ENCODE measurements at regions not wholly inside any gene's neighbourhood (a gene's known extent, or its start where the extent isn't known, plus 50 kb on each side); places are given as distances from the start of the nearest gene placed in this dataset.

- CTCF ChIA-PET, result no interaction called here
- 29% methylated on average over 1 of the region's 2 CpGs for WGBS (ENCODE audit: insufficient coverage)
- no peaks in the 10 kb centered on the region for H4K20me1 ChIP-seq (ENCODE audit: control insufficient read depth, insufficient read depth, low read length, poor library complexity, severe bottlenecking)
- Mint-ChIP-seq H3K9me3 (ENCODE audit: insufficient read depth) (peaks cover 3% of the 10 kb centered on the region), H3K4me3 (no peak overlapping the region), H3K4me1 (no peaks in the 10 kb centered on the region), H3K27me3 (no peaks in the 10 kb centered on the region), H3K27ac (no peak overlapping the region)
- TF ChIP-seq, protein P1, sequence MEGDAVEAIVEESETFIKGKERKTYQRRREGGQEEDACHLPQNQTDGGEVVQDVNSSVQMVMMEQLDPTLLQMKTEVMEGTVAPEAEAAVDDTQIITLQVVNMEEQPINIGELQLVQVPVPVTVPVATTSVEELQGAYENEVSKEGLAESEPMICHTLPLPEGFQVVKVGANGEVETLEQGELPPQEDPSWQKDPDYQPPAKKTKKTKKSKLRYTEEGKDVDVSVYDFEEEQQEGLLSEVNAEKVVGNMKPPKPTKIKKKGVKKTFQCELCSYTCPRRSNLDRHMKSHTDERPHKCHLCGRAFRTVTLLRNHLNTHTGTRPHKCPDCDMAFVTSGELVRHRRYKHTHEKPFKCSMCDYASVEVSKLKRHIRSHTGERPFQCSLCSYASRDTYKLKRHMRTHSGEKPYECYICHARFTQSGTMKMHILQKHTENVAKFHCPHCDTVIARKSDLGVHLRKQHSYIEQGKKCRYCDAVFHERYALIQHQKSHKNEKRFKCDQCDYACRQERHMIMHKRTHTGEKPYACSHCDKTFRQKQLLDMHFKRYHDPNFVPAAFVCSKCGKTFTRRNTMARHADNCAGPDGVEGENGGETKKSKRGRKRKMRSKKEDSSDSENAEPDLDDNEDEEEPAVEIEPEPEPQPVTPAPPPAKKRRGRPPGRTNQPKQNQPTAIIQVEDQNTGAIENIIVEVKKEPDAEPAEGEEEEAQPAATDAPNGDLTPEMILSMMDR (IDR thresholded peaks at IDR 0.05), result no peak
- TF ChIP-seq EZH2 (IDR thresholded peaks at IDR 0.05; ENCODE audit: borderline replicate concordance, insufficient read depth, low read depth, low read length, poor library complexity, severe bottlenecking), result no peak
- H3K79me2 ChIP-seq (ENCODE audit: control insufficient read depth, insufficient read depth, low read length), result no peaks in the 10 kb centered on the region
- H3K4me1 ChIP-seq (ENCODE audit: control insufficient read depth in 2 of 2, insufficient read depth in 2 of 2, low read length in 2 of 2), result no peaks in the 10 kb centered on the region
- H3K27ac ChIP-seq (ENCODE audit: low read length in 2 of 2), result no peak overlapping the region
- POLR2A ChIA-PET, result no interaction called here
- H3K4me3 ChIP-seq (ENCODE audit: control extremely low read depth in 1 of 5, extremely low read depth in 1 of 5, insufficient read depth in 1 of 5, low read depth in 2 of 5, low read length in 4 of 5), result no peak overlapping the region
- DNase-seq (no peak), ATAC-seq (ENCODE audit: low read depth) (no peak)
- H3K9me3 ChIP-seq (ENCODE audit: control extremely low read depth in 1 of 3, control insufficient read depth in 2 of 3, insufficient read depth in 1 of 3, low read length in 2 of 3), result no peaks in the 10 kb centered on the region
- no peak overlapping the region for H3K4me2 ChIP-seq (replicated peaks; ENCODE audit: low read depth, low read length, poor library complexity, severe bottlenecking)
- no peak overlapping the region for H3K9ac ChIP-seq (ENCODE audit: low read length)
- no peaks in the 10 kb centered on the region for H3K27me3 ChIP-seq (replicated peaks in 1 of 4; ENCODE audit: control extremely low read depth in 1 of 4, control insufficient read depth in 3 of 4, insufficient read depth in 4 of 4, low read length in 3 of 4)
- no peak overlapping the region for H2AFZ ChIP-seq (ENCODE audit: insufficient read depth, low read depth, low read length, poor library complexity, severe bottlenecking)
- H3K36me3 ChIP-seq (replicated peaks in 1 of 2; ENCODE audit: control extremely low read depth in 1 of 2, control insufficient read depth in 1 of 2, extremely low read depth in 1 of 2, insufficient read depth in 2 of 2, low read length in 1 of 2), result no peaks in the 10 kb centered on the region
- intact Hi-C loops (cut with micrococcal nuclease), result no loop called here
These were observed 568.2 kb upstream of the LRATD1 start for GRCh38 chr2:14064346-14064745.

GRCh38 chr2:14072338-14072737 lies 560.2 kb upstream of the LRATD1 start:
- no peak overlapping the region for H3K4me3 Mint-ChIP-seq
- no peaks in the 10 kb centered on the region for H3K27me3 Mint-ChIP-seq
- Histone ChIP-seq H4K20me1 (ENCODE audit: control insufficient read depth, insufficient read depth, low read length, poor library complexity, severe bottlenecking) (no peaks in the 10 kb centered on the region), H3K36me3 (replicated peaks in 1 of 2; ENCODE audit: control extremely low read depth in 1 of 2, control insufficient read depth in 1 of 2, extremely low read depth in 1 of 2, insufficient read depth in 2 of 2, low read length in 1 of 2) (no peaks in the 10 kb centered on the region), H3K27me3 (replicated peaks in 1 of 4; ENCODE audit: control extremely low read depth in 1 of 4, control insufficient read depth in 3 of 4, insufficient read depth in 4 of 4, low read length in 3 of 4) (no peaks in the 10 kb centered on the region), H3K27ac (ENCODE audit: low read length in 2 of 2) (no peak overlapping the region), H3K4me1 (ENCODE audit: control insufficient read depth in 2 of 2, insufficient read depth in 2 of 2, low read length in 2 of 2) (no peaks in the 10 kb centered on the region), H3K4me3 (ENCODE audit: control extremely low read depth in 1 of 5, extremely low read depth in 1 of 5, insufficient read depth in 1 of 5, low read depth in 2 of 5, low read length in 4 of 5) (no peak overlapping the region), H2AFZ (ENCODE audit: insufficient read depth, low read depth, low read length, poor library complexity, severe bottlenecking) (no peak overlapping the region), H3K9ac (ENCODE audit: low read length) (no peak overlapping the region), H3K4me2 (replicated peaks; ENCODE audit: low read depth, low read length, poor library complexity, severe bottlenecking) (no peak overlapping the region), H3K79me2 (ENCODE audit: control insufficient read depth, insufficient read depth, low read length) (no peaks in the 10 kb centered on the region), H3K9me3 (ENCODE audit: control extremely low read depth in 1 of 3, control insufficient read depth in 2 of 3, insufficient read depth in 1 of 3, low read length in 2 of 3) (no peaks in the 10 kb centered on the region)
- TF ChIP-seq, protein P1 (IDR thresholded peaks at IDR 0.05), result no peak
- no peak for TF ChIP-seq EZH2 (IDR thresholded peaks at IDR 0.05; ENCODE audit: borderline replicate concordance, insufficient read depth, low read depth, low read length, poor library complexity, severe bottlenecking)
- H3K9me3 Mint-ChIP-seq (ENCODE audit: insufficient read depth), result peaks cover 3% of the 10 kb centered on the region
- intact Hi-C loops (cut with micrococcal nuclease), result no loop called here
- no peak overlapping the region for H3K27ac Mint-ChIP-seq
- no peaks in the 10 kb centered on the region for H3K4me1 Mint-ChIP-seq
- ATAC-seq (ENCODE audit: low read depth), result no peak
- DNase-seq, result no peak
- ChIA-PET CTCF (no interaction called here), POLR2A (no interaction called here)
- no CpG with 5 or more reads among the region's 1 CpG for WGBS (ENCODE audit: insufficient coverage)

All from B cell (primary cell).